OCI-LY1 (cell line): ENCODE measurements at regions not wholly inside any gene's neighbourhood (a gene's known extent, or its start where the extent isn't known, plus 50 kb on each side); places are given as distances from the start of the nearest gene placed in this dataset.

ENCODE experiments used
- EZH2 ChIP-seq: fragments of 200-600 bp; sonication (generic), shearing (Covaris generic); IDR thresholded peaks from 2 replicates; pipeline ENCODE4 v1.8.0; 2017; ENCODE audit warnings: borderline replicate concordance, mixed run types, mild to moderate bottlenecking, antibody characterized with exemption, low read length, moderate library complexity, mixed read lengths
- TF ChIP-seq, protein P1 (sequence below): fragments of 200-600 bp; sonication (generic), shearing (Covaris generic); IDR thresholded peaks from 2 replicates; pipeline ENCODE4 v1.5.1; 2017; ENCODE audit warnings: mild to moderate bottlenecking, antibody characterized with exemption, low read length, moderate library complexity, mixed read lengths

DNA sequence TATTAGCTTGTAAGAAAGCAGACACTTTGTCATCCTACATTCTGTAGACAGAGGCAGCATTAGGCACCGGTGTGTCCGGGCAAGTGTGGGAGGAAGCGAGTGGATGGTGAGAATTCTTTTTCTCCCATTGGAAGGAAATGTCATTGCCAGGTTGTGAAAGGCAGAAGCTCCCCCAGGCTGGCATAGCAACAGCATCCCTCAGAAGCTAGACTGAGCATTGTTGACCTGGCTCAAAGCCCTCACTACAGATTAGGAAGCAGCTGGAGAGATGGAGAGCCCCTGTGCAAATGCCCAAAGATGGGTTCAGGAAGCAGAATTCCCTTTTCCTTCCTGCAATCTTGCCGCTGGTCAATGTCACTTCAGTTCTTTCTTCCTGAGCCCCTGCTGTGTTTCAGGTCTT lies 1299.3 kb downstream of the TBC1D22A start:
- TF ChIP-seq, protein P1, sequence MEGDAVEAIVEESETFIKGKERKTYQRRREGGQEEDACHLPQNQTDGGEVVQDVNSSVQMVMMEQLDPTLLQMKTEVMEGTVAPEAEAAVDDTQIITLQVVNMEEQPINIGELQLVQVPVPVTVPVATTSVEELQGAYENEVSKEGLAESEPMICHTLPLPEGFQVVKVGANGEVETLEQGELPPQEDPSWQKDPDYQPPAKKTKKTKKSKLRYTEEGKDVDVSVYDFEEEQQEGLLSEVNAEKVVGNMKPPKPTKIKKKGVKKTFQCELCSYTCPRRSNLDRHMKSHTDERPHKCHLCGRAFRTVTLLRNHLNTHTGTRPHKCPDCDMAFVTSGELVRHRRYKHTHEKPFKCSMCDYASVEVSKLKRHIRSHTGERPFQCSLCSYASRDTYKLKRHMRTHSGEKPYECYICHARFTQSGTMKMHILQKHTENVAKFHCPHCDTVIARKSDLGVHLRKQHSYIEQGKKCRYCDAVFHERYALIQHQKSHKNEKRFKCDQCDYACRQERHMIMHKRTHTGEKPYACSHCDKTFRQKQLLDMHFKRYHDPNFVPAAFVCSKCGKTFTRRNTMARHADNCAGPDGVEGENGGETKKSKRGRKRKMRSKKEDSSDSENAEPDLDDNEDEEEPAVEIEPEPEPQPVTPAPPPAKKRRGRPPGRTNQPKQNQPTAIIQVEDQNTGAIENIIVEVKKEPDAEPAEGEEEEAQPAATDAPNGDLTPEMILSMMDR, result no peak
- TF ChIP-seq EZH2, result no peak
